Mesenchymal stem cell (in vitro differentiated cells and primary cell): ENCODE measurements at regions not wholly inside any gene's neighbourhood (a gene's known extent, or its start where the extent isn't known, plus 50 kb on each side); places are given as distances from the start of the nearest gene placed in this dataset. TPM values are rescaled to one million over a fixed set of nuclear protein-coding genes. Genes with fewer than 3 reads are reported as not detected.

Experiments used
- small RNA-seq: library from polyadenylated mRNA; stranded (forward); fragments of <200 nt; extraction: miRNeasy Mini kit (QIAGEN cat#:217004); gene quantifications from one replicate; pipeline ENCODE3, GENCODE V24; 2013; ENCODE audit warnings: low read depth

Small RNA genes in the stretch of these regions (small RNA-seq; reads per million reads assigned to genes)
- not detected for gene AC096711.1
